CD4-positive, alpha-beta T cell (primary cell): ENCODE measurements at regions not wholly inside any gene's neighbourhood (a gene's known extent, or its start where the extent isn't known, plus 50 kb on each side); places are given as distances from the start of the nearest gene placed in this dataset.

ENCODE experiments used
- ATAC-seq: fragments of 200-7000 bp; cut with Tn5 transposase; one replicate; pipeline ENCODE4 v1.10.0; 2022; ENCODE audit warnings: mild to moderate bottlenecking; ENCODE audit not compliant: poor library complexity
- CTCF ChIA-PET: fragments of 350-600 bp; sonication (Branson Sonifier 250); formaldehyde crosslinking; loops from one replicate; lab custom pipeline; 2021; ENCODE audit warnings: antibody characterized with exemption, inconsistent platforms; lab: Charles Lee
- POLR2A ChIA-PET: fragments of 350-600 bp; sonication (Branson Sonifier 250); formaldehyde crosslinking; loops from one replicate; lab custom pipeline; 2021; ENCODE audit warnings: antibody characterized with exemption, inconsistent platforms; lab: Charles Lee
- DNase-seq, 14 experiments: peaks; one replicate each; pipeline ENCODE4 v3.0.0-alpha.2; 2013 to 2020; ENCODE audit warnings: mixed read lengths in 2 of 14
- H3K27ac ChIP-seq, 2 donors: one replicate each; pipeline versions ENCODE4 v1.5.1 to v1.7.0; 2013; ENCODE audit warnings: low read length in 2 of 2, low read depth in 1 of 2, mild to moderate bottlenecking in 1 of 2
- H3K27me3 ChIP-seq, 2 experiments: 1 replicate in 1 of 2; 2 replicates in 1 of 2; pipeline versions ENCODE4 v1.6.1 to v1.7.0; 2013; ENCODE audit warnings: low read length in 2 of 2, control low read depth in 1 of 2, mild to moderate bottlenecking in 1 of 2, moderate library complexity in 1 of 2; ENCODE audit not compliant: insufficient read depth in 2 of 2, control insufficient read depth in 1 of 2
- H3K36me3 ChIP-seq: one replicate; pipeline ENCODE4 v1.6.1; 2013; ENCODE audit warnings: low read length, control low read depth; ENCODE audit not compliant: insufficient read depth
- H3K4me1 ChIP-seq: one replicate; pipeline ENCODE4 v1.6.1; 2013; ENCODE audit warnings: low read length, control low read depth; ENCODE audit not compliant: insufficient read depth
- H3K4me3 ChIP-seq: one replicate; pipeline ENCODE4 v1.5.1; 2013; ENCODE audit warnings: mild to moderate bottlenecking, low read length, moderate library complexity
- H3K9me3 ChIP-seq, 2 experiments: 1 replicate in 1 of 2; 2 replicates in 1 of 2; pipeline versions ENCODE4 v1.6.1 to v1.7.0; 2013; ENCODE audit warnings: low read length in 2 of 2, mild to moderate bottlenecking in 2 of 2, control low read depth in 1 of 2, moderate library complexity in 1 of 2; ENCODE audit not compliant: control insufficient read depth in 1 of 2, insufficient read depth in 1 of 2
- H3K27ac Mint-ChIP-seq: one replicate; pipeline ENCODE4 v1.8.0; 2020; ENCODE audit warnings: mixed read lengths
- H3K27me3 Mint-ChIP-seq: one replicate; pipeline ENCODE4 v1.8.0; 2021; ENCODE audit warnings: mixed read lengths
- H3K36me3 Mint-ChIP-seq: one replicate; pipeline ENCODE4 v1.8.0; 2021; ENCODE audit warnings: low read depth, mixed read lengths
- H3K4me1 Mint-ChIP-seq: one replicate; pipeline ENCODE4 v1.8.0; 2021; ENCODE audit warnings: low read depth, mixed read lengths
- H3K4me3 Mint-ChIP-seq: one replicate; pipeline ENCODE4 v1.8.0; 2020; ENCODE audit warnings: mild to moderate bottlenecking, mixed read lengths
- H3K9me3 Mint-ChIP-seq: one replicate; pipeline ENCODE4 v1.8.0; 2020; ENCODE audit warnings: mixed read lengths
- intact Hi-C, 2 experiments: fragments of 100-400 bp; cut with DNase I in 1 of 2; cut with micrococcal nuclease in 1 of 2; formaldehyde crosslinking; loops; one replicate each; pipeline versions ENCODE4 v1.15.1 to v1.9.0; 2023 to 2025; cut with DNase I, micrococcal nuclease
- TF ChIP-seq, protein P1 (sequence below): fragments of 200-600 bp; IDR thresholded peaks from one replicate; pipeline ENCODE4 v1.8.0; 2022; ENCODE audit warnings: antibody characterized with exemption, mild to moderate bottlenecking

DNA sequence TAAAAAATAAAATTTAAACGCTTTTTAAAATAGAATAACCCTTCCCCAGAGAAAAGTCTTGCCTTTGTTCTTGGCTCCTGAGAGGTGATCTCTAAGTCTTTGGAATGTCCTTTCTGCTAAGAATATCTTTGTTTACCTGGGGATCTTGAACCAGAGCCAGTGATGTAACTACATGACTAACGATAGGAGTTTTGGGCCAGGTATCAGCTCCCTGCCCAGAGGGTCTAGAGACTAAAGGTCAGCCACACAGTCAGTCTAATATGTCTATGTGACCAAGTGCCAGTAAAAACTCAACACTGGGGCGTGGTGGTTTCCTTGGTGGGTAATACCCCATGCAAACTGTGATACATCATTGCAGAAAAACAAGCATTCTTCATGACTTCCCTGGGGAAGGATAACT, 1351.9 kb upstream of the C9orf72 start:
- no peak for DNase-seq
- H3K4me1 Mint-ChIP-seq: no peaks in the 10 kb centered on the region

DNA sequence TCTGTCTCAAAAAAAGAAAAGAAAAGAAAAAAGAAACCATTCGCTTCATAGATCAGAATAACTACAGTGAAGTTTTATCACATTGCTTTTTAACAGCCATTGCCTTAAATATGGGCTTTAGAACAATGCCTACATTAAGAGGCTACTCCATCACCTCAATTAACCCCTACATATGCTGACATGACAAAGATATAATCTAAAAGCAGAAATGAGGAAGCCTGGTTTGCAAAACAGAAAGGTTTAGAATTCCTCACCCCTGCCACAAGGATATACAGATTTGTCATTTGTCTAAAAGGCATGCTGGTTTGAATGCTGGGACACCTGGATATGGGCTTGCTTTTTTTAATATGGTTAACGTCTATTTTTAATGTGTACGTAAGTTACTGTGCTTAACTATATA, 1353.0 kb upstream of the C9orf72 start:
- DNase-seq (no peak), ATAC-seq (no peak)
- Mint-ChIP-seq H3K27me3 (no peaks in the 10 kb centered on the region), H3K36me3 (no peaks in the 10 kb centered on the region), H3K9me3 (no peaks in the 10 kb centered on the region), H3K4me3 (no peak overlapping the region), H3K4me1 (no peaks in the 10 kb centered on the region), H3K27ac (no peak overlapping the region)
- intact Hi-C loops: loop anchor here in 1 of 2 experiments (5.0 kb wide), 1 partner anchor 61 kb away; no protein-coding TSS in a partner anchor
- Histone ChIP-seq H3K27me3 (no peaks in the 10 kb centered on the region), H3K4me1 (no peaks in the 10 kb centered on the region), H3K27ac (no peak overlapping the region), H3K9me3 (no peaks in the 10 kb centered on the region), H3K36me3 (no peaks in the 10 kb centered on the region), H3K4me3 (no peak overlapping the region)
- CTCF ChIA-PET: no interaction called here
- TF ChIP-seq, protein P1, sequence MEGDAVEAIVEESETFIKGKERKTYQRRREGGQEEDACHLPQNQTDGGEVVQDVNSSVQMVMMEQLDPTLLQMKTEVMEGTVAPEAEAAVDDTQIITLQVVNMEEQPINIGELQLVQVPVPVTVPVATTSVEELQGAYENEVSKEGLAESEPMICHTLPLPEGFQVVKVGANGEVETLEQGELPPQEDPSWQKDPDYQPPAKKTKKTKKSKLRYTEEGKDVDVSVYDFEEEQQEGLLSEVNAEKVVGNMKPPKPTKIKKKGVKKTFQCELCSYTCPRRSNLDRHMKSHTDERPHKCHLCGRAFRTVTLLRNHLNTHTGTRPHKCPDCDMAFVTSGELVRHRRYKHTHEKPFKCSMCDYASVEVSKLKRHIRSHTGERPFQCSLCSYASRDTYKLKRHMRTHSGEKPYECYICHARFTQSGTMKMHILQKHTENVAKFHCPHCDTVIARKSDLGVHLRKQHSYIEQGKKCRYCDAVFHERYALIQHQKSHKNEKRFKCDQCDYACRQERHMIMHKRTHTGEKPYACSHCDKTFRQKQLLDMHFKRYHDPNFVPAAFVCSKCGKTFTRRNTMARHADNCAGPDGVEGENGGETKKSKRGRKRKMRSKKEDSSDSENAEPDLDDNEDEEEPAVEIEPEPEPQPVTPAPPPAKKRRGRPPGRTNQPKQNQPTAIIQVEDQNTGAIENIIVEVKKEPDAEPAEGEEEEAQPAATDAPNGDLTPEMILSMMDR: no peak
- POLR2A ChIA-PET: no interaction called here

More for the DNA sequence above, 1351.9 kb upstream of the C9orf72 start:
- Mint-ChIP-seq H3K9me3 (no peaks in the 10 kb centered on the region), H3K36me3 (no peaks in the 10 kb centered on the region), H3K4me3 (no peak overlapping the region), H3K27me3 (no peaks in the 10 kb centered on the region), H3K27ac (no peak overlapping the region)
- H3K36me3 ChIP-seq: no peaks in the 10 kb centered on the region
- no peaks in the 10 kb centered on the region for H3K9me3 ChIP-seq
- ChIA-PET CTCF (no interaction called here), POLR2A (no interaction called here)
- H3K4me1 ChIP-seq: no peaks in the 10 kb centered on the region
- intact Hi-C loops: loop anchor here in 1 of 2 experiments (5.0 kb wide), 1 partner anchor 62 kb away; no protein-coding TSS in a partner anchor
- H3K4me3 ChIP-seq: no peak overlapping the region
- no peaks in the 10 kb centered on the region for H3K27me3 ChIP-seq
- TF ChIP-seq, protein P1: no peak
- ATAC-seq: no peak
- no peak overlapping the region for H3K27ac ChIP-seq

DNA sequence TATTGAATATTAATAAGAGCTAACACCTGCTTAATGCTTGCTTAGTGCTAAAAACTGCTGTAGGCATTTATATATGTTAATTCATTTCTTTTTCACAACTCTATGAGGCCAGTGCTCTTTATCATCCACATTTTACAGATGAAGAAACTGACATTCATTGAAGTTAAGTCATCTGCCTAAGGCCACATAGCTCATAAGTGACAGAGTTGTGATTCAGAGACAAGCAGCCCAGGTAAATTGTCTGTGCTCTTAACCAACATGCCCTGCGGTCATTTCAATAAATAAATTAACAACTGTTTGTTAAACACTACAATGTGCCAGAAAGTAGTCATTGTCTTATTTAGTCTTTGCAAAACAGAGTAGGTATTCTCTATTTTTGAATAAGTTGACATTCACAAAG, 1354.4 kb upstream of the C9orf72 start:
- Mint-ChIP-seq H3K36me3 (no peaks in the 10 kb centered on the region), H3K27ac (no peak overlapping the region), H3K4me3 (no peak overlapping the region), H3K4me1 (no peaks in the 10 kb centered on the region), H3K27me3 (no peaks in the 10 kb centered on the region), H3K9me3 (peaks cover 2% of the 10 kb centered on the region)
- CTCF ChIA-PET: no interaction called here
- no peak overlapping the region for H3K27ac ChIP-seq
- no peak for ATAC-seq
- no peak overlapping the region for H3K4me3 ChIP-seq
- intact Hi-C loops: loop anchor here in 1 of 2 experiments (5.0 kb wide), 1 partner anchor 60 kb away; no protein-coding TSS in a partner anchor
- POLR2A ChIA-PET: no interaction called here
- no peaks in the 10 kb centered on the region for H3K36me3 ChIP-seq
- no peaks in the 10 kb centered on the region for H3K27me3 ChIP-seq
- peaks cover 0 to 4% of the 10 kb centered on the region in 2 experiments for H3K9me3 ChIP-seq
- DNase-seq: no peak
- TF ChIP-seq, protein P1: no peak
- H3K4me1 ChIP-seq: no peaks in the 10 kb centered on the region
